Astrocyte (in vitro differentiated cells and primary cell): ENCODE measurements at regions not wholly inside any gene's neighbourhood (a gene's known extent, or its start where the extent isn't known, plus 50 kb on each side); places are given as distances from the start of the nearest gene placed in this dataset.

Experiments
- DNase-seq: peaks from one replicate; pipeline ENCODE4 v3.0.0-alpha.2; 2010; ENCODE audit warnings: low read depth
- FAIRE-seq: peaks from 2 replicates; lab custom pipeline; 2011; peaks lifted over from hg19 to GRCh38; lab: Jason Lieb, UNC
- H2AFZ ChIP-seq: 2 replicates; pipeline ENCODE4 v1.6.0; 2012; ENCODE audit warnings: low read depth, low read length, inconsistent platforms
- H3K27ac ChIP-seq: 2 replicates; pipeline ENCODE4 v1.5.1; 2011; ENCODE audit warnings: low read depth, low read length, inconsistent platforms
- H3K27me3 ChIP-seq: 2 replicates; pipeline ENCODE4 v1.6.0; 2011; ENCODE audit warnings: low read length, inconsistent platforms; ENCODE audit not compliant: insufficient read depth
- H3K36me3 ChIP-seq: 2 replicates; pipeline ENCODE4 v1.5.1; 2011; ENCODE audit warnings: low read length, inconsistent platforms; ENCODE audit not compliant: insufficient read depth
- H3K4me1 ChIP-seq: 2 replicates; pipeline ENCODE4 v1.5.1; 2011; ENCODE audit warnings: low read length, inconsistent platforms; ENCODE audit not compliant: insufficient read depth
- H3K4me2 ChIP-seq: 2 replicates; pipeline ENCODE4 v1.6.0; 2012; ENCODE audit warnings: low read length, inconsistent platforms
- H3K4me3 ChIP-seq: 2 replicates; pipeline ENCODE4 v1.5.1; 2011; ENCODE audit warnings: low read depth, mild to moderate bottlenecking, low read length, inconsistent platforms; ENCODE audit not compliant: insufficient read depth
- H3K79me2 ChIP-seq: 2 replicates; pipeline ENCODE4 v1.6.0; 2012; ENCODE audit warnings: mild to moderate bottlenecking, low read length, inconsistent platforms; ENCODE audit not compliant: insufficient read depth
- H3K9ac ChIP-seq: 2 replicates; pipeline ENCODE4 v1.6.0; 2012; ENCODE audit warnings: mild to moderate bottlenecking, low read length, inconsistent platforms
- H3K9me3 ChIP-seq: 2 replicates; pipeline ENCODE4 v1.5.1; 2012; ENCODE audit warnings: low read depth, mild to moderate bottlenecking, low read length, inconsistent platforms; ENCODE audit not compliant: insufficient read depth
- H4K20me1 ChIP-seq: 2 replicates; pipeline ENCODE4 v1.6.0; 2012; ENCODE audit warnings: low read length, inconsistent platforms; ENCODE audit not compliant: insufficient read depth
- H3K27ac Mint-ChIP-seq: one replicate; pipeline ENCODE4 v1.8.0; 2021; ENCODE audit warnings: mild to moderate bottlenecking, mixed read lengths; ENCODE audit not compliant: unreplicated experiment
- H3K27me3 Mint-ChIP-seq: one replicate; pipeline ENCODE4 v1.8.0; 2021; ENCODE audit warnings: low read depth, mixed read lengths; ENCODE audit not compliant: unreplicated experiment
- H3K36me3 Mint-ChIP-seq: one replicate; pipeline ENCODE4 v1.8.0; 2021; ENCODE audit warnings: low read depth, mixed read lengths; ENCODE audit not compliant: unreplicated experiment
- H3K4me1 Mint-ChIP-seq: one replicate; pipeline ENCODE4 v1.8.0; 2021; ENCODE audit warnings: low read depth, mixed read lengths; ENCODE audit not compliant: unreplicated experiment
- H3K4me3 Mint-ChIP-seq: one replicate; pipeline ENCODE4 v1.8.0; 2021; ENCODE audit warnings: mild to moderate bottlenecking, moderate library complexity, mixed read lengths; ENCODE audit not compliant: unreplicated experiment
- H3K9me3 Mint-ChIP-seq: one replicate; pipeline ENCODE4 v1.8.0; 2021; ENCODE audit warnings: mild to moderate bottlenecking, mixed read lengths; ENCODE audit not compliant: unreplicated experiment
- EZH2 ChIP-seq: IDR thresholded peaks from 2 replicates; pipeline ENCODE4 v1.6.1; 2012; ENCODE audit warnings: mild to moderate bottlenecking, low read length, inconsistent platforms; ENCODE audit not compliant: insufficient read depth
- TF ChIP-seq, protein P1 (sequence below): IDR thresholded peaks from 2 replicates; pipeline ENCODE4 v1.5.1; 2011; ENCODE audit warnings: low read depth, mild to moderate bottlenecking, inconsistent platforms, low read length, moderate library complexity; ENCODE audit not compliant: insufficient read depth

DNA sequence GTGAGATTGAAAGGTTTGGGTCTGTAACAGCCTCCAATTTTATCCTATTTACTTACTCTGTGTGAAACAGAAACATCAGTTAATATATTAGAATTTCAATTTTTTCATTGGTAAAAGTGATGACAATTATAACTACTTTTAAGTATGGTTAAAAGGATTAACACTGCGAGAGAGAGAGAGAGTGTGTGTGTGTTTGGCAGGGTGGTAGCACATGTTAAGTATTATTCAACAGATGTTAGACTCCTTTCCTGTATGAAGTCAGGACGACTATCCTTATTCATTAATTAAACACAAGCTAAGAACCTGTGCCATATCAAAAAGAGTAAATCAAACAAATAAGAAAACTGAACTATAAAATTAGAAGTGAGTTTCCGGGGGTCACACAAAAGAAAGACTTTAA, 662.5 kb downstream of the PLPP3 start:
- Histone ChIP-seq H3K27ac (no peak overlapping the region), H3K9ac (no peak overlapping the region), H3K27me3 (no peaks in the 10 kb centered on the region), H3K79me2 (no peaks in the 10 kb centered on the region), H3K4me3 (no peak overlapping the region), H2AFZ (no peak overlapping the region), H3K9me3 (peaks cover 5% of the 10 kb centered on the region), H3K36me3 (no peaks in the 10 kb centered on the region), H4K20me1 (no peaks in the 10 kb centered on the region), H3K4me1 (no peaks in the 10 kb centered on the region), H3K4me2 (no peak overlapping the region)
- no peak for DNase-seq
- Mint-ChIP-seq H3K4me3 (no peak overlapping the region), H3K27me3 (peaks cover 10% of the 10 kb centered on the region), H3K27ac (no peak overlapping the region), H3K9me3 (no peaks in the 10 kb centered on the region), H3K36me3 (no peaks in the 10 kb centered on the region), H3K4me1 (no peaks in the 10 kb centered on the region)
- no peak for TF ChIP-seq EZH2
- TF ChIP-seq, protein P1, sequence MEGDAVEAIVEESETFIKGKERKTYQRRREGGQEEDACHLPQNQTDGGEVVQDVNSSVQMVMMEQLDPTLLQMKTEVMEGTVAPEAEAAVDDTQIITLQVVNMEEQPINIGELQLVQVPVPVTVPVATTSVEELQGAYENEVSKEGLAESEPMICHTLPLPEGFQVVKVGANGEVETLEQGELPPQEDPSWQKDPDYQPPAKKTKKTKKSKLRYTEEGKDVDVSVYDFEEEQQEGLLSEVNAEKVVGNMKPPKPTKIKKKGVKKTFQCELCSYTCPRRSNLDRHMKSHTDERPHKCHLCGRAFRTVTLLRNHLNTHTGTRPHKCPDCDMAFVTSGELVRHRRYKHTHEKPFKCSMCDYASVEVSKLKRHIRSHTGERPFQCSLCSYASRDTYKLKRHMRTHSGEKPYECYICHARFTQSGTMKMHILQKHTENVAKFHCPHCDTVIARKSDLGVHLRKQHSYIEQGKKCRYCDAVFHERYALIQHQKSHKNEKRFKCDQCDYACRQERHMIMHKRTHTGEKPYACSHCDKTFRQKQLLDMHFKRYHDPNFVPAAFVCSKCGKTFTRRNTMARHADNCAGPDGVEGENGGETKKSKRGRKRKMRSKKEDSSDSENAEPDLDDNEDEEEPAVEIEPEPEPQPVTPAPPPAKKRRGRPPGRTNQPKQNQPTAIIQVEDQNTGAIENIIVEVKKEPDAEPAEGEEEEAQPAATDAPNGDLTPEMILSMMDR = no peak
- FAIRE-seq = no peak

DNA sequence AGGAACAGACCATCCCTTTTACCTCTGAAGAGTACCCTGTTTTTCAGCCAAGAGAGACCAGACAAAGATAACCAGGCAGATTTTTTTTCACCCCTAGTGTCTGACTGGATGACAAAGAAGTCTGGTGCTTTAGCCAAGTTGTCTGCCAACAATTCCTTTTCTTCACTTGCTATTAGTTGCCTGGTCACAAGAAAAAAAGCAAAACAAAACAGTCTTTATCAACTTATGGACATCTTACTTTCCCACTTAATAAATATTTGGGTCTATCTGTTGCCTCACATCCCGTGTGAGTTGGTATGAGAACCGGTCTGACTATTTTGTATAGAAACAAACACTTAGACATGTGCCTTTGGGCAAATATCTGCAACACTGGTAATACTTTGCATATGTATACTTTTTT, 662.9 kb downstream of the PLPP3 start:
- H3K27ac ChIP-seq = no peak overlapping the region
- no peak overlapping the region for H3K27ac Mint-ChIP-seq
- H3K4me2 ChIP-seq = no peak overlapping the region
- H3K27me3 Mint-ChIP-seq = peaks cover 10% of the 10 kb centered on the region
- H3K4me1 Mint-ChIP-seq = no peaks in the 10 kb centered on the region
- no peak overlapping the region for H3K4me3 ChIP-seq
- no peaks in the 10 kb centered on the region for H3K36me3 ChIP-seq
- peaks cover 5% of the 10 kb centered on the region for H3K9me3 ChIP-seq
- H3K9me3 Mint-ChIP-seq = no peaks in the 10 kb centered on the region
- no peak overlapping the region for H2AFZ ChIP-seq
- no peaks in the 10 kb centered on the region for H3K27me3 ChIP-seq
- H4K20me1 ChIP-seq = no peaks in the 10 kb centered on the region
- no peak for FAIRE-seq
- no peaks in the 10 kb centered on the region for H3K79me2 ChIP-seq
- no peaks in the 10 kb centered on the region for H3K4me1 ChIP-seq
- TF ChIP-seq, protein P1 = no peak
- no peak for TF ChIP-seq EZH2
- DNase-seq = peak; percentile 81
- no peak overlapping the region for H3K9ac ChIP-seq
- H3K36me3 Mint-ChIP-seq = no peaks in the 10 kb centered on the region
- H3K4me3 Mint-ChIP-seq = no peak overlapping the region

DNA sequence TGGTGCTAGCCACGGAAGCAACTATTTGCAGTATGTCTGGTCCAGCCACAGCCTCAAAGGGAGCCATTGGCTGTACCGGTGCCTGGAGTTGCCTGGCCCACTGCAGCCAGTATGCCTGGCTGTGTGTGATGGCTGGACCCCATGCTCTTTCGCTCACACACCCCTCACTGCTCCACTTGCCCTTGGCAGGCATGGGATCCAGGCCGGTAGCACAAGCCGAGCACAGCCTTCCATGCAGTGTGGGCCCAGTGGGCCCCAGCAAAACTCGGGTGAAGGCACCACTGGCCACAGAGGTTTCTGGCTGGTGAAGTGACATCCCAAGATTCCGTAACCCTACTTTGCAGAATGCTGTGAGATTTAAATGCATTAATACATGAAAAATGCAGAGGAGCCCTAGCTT, 665.8 kb downstream of the PLPP3 start:
- DNase-seq = no peak
- Histone ChIP-seq H3K27ac (no peak overlapping the region), H3K4me3 (no peak overlapping the region), H4K20me1 (no peaks in the 10 kb centered on the region), H3K79me2 (no peaks in the 10 kb centered on the region), H3K36me3 (no peaks in the 10 kb centered on the region), H2AFZ (no peak overlapping the region), H3K9ac (no peak overlapping the region), H3K4me2 (no peak overlapping the region), H3K27me3 (no peaks in the 10 kb centered on the region), H3K4me1 (no peaks in the 10 kb centered on the region), H3K9me3 (peaks cover 5% of the 10 kb centered on the region)
- no peak for FAIRE-seq
- Mint-ChIP-seq H3K27ac (no peak overlapping the region), H3K27me3 (peaks cover 7% of the 10 kb centered on the region), H3K9me3 (no peaks in the 10 kb centered on the region), H3K4me3 (no peak overlapping the region), H3K36me3 (no peaks in the 10 kb centered on the region), H3K4me1 (no peaks in the 10 kb centered on the region)
- TF ChIP-seq, protein P1 = no peak
- no peak for TF ChIP-seq EZH2
